ENCODE measurements at regions not wholly inside any gene's neighbourhood (a gene's known extent, or its start where the extent isn't known, plus 50 kb on each side); places are given as distances from the start of the nearest gene placed in this dataset.

GRCh38 chr16:87170310-87170709 lies 146.9 kb downstream of the C16orf95 start:
- no peak for DNase-seq

- no peak for DNase-seq
These were observed 145.5 kb downstream of the C16orf95 start for GRCh38 chr16:87171723-87172122.

- no peak for DNase-seq
These were observed 144.6 kb downstream of the C16orf95 start for GRCh38 chr16:87172632-87173031.

GRCh38 chr16:87173294-87173893 lies 143.8 kb downstream of the C16orf95 start:
- DNase-seq: no peak

GRCh38 chr16:87174061-87174460 lies 143.1 kb downstream of the C16orf95 start:
- no peak for DNase-seq

GRCh38 chr16:87176735-87177134 lies 140.5 kb downstream of the C16orf95 start:
- no peak for DNase-seq

GRCh38 chr16:87177673-87178072 lies 139.5 kb downstream of the C16orf95 start:
- DNase-seq: no peak

- DNase-seq: no peak
These were observed 138.9 kb downstream of the C16orf95 start for GRCh38 chr16:87178177-87178863.

- DNase-seq: no peak
These were observed 138.2 kb downstream of the C16orf95 start for GRCh38 chr16:87178977-87179376.

- DNase-seq: no peak
These were observed 137.1 kb downstream of the C16orf95 start for GRCh38 chr16:87180069-87180468.

- no peak for DNase-seq
These were observed 134.4 kb downstream of the C16orf95 start for GRCh38 chr16:87182759-87183158.

- no peak for DNase-seq
These were observed 133.5 kb downstream of the C16orf95 start for GRCh38 chr16:87183647-87184046.

- DNase-seq: no peak
These were observed 131.9 kb downstream of the C16orf95 start for GRCh38 chr16:87185308-87185707.

- DNase-seq: no peak
These were observed 131.2 kb downstream of the C16orf95 start for GRCh38 chr16:87185983-87186382.

GRCh38 chr16:87186446-87186845 lies 130.7 kb downstream of the C16orf95 start:
- DNase-seq: no peak

GRCh38 chr16:87186876-87187533 lies 130.2 kb downstream of the C16orf95 start:
- DNase-seq: no peak

GRCh38 chr16:87188104-87188503 lies 129.1 kb downstream of the C16orf95 start:
- no peak for DNase-seq

GRCh38 chr16:87189426-87189825 lies 127.8 kb downstream of the C16orf95 start:
- no peak for DNase-seq

GRCh38 chr16:87190288-87191230 lies 126.6 kb downstream of the C16orf95 start:
- DNase-seq: no peak

- DNase-seq: no peak
These were observed 124.6 kb downstream of the C16orf95 start for GRCh38 chr16:87192452-87193073.

- no peak for DNase-seq
These were observed 123.0 kb downstream of the C16orf95 start for GRCh38 chr16:87194172-87194571.

GRCh38 chr16:87195161-87195560 lies 122.0 kb downstream of the C16orf95 start:
- DNase-seq: no peak

- no peak for DNase-seq
These were observed 121.0 kb downstream of the C16orf95 start for GRCh38 chr16:87196231-87196630.

Measured in hematopoietic multipotent progenitor cell treated with erythropoietin and hydrocortisone succinate and interleukin-3 and kit ligand, for 8 days (in vitro differentiated cells).